Endometrium (tissue), 2 donors: ENCODE measurements at regions not wholly inside any gene's neighbourhood (a gene's known extent, or its start where the extent isn't known, plus 50 kb on each side); places are given as distances from the start of the nearest gene placed in this dataset.

Source experiments
- FAIRE-seq: peaks from 2 replicates; lab custom pipeline; 2012; peaks lifted over from hg19 to GRCh38; lab: Jason Lieb, UNC
- donor health status: control.
- donor health status: control.

DNA sequence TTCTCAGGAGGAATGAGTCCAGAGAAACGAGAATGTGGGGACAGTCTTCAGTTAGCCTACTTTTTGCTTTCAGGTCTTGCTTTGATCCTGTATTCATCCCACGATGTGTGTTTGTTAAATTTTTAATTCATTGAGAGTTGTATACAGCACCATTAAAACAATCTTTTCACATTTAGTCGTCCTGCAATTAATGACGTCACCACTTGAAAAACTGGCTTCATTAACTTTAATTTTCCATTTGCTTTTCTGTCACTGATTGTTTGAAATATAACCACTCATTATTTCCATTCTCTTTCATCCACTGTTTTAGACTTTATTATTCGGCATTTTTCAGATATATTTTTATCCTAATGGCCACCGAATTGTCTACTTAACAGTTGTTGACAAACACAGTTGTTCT, 146.9 kb downstream of the TFEC start:
- no peak for FAIRE-seq

DNA sequence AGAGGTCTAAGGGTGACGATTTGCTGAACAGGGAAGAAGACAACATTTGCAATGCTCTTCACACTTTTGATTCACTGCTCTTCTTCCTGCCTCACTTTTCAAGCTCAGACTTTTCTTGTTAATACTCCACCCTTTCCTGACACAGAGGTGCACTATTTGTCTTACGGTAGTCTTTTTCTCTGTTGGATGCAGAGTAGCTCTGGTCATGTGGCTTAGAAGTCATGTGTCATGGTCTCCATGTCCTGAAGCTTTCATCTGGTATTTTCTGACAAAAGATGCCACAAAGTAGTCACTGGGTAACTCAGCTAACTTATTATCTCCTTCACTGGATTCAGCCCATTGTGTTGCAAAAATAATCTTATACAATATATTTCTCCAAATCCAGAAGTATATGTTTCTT, 149.1 kb downstream of the TFEC start:
- FAIRE-seq = no peak

DNA sequence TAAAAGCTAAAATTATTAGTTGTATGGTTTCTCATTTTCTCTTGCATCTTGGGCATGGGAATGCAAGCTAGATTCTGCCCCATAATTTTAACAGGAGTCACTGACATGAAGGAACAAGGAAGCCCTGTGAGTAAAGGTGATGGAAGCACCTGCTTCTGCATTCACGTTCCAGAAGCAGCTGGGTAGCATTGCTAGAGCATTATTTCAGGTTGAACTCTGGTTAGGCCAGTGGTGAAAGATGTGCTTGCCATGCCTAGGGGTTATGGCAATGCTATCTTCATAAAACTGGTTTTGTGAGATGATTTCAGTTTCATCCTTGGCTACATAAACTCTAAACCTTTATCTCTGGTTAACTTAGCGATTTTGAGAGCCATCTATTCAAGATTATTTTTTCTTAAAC, 151.4 kb downstream of the TFEC start:
- FAIRE-seq = no peak

DNA sequence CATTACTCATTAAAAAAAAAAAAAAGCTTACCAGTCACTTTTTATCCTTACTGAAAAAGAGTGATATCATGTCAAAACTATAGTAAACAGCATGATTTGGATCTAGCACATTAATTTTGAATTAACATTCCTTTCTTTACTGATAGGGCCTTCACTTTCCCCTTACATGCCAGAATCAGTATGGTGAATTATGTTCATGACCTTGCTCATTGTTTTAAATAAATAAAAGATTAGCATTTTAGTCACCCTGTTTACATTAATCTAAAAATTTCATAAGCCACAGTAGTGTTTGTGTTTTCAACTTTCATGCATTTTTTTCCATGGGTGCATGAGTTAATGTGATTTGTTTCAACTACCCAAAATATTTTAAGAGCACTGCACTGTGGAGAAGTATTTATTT, 160.8 kb downstream of the TFEC start:
- FAIRE-seq = no peak

DNA sequence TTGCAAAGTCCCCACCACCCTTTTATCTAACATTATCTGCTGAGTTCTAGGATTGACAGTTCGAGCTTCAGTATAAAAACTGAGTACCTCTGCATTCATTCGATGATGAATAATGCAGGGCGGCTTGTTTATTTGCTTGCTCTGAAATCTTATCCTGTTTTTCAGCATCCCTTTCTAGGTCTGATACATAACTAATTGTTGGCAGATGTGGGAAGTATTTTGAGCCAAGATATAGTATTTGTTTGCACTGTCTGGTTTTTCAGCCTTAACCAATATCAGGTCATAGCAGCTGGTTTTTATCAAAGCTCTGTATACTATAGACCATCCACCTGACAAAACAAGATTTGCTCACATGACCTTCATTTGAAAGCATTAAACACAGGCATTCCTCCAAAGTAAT, 161.4 kb downstream of the TFEC start:
- FAIRE-seq = no peak

DNA sequence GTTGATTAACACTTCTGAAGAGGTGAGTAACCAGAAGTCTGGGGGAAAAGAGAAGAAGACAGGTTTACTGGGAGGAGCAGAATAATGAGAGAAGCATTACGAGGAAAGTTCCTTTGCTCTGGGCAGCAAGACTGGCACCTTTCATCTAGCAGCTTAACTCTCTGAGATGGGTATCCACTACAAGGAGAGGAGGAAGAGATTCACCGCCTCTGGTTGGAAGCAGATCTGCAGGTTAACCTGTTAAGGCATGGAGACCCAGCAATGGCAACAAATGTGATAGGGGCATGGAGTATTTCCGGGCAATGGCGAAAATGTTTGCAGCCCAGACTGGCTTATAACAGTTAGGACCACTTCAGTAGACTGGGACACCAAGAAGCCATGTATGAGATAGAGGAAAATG, 162.2 kb downstream of the TFEC start:
- FAIRE-seq = no peak

DNA sequence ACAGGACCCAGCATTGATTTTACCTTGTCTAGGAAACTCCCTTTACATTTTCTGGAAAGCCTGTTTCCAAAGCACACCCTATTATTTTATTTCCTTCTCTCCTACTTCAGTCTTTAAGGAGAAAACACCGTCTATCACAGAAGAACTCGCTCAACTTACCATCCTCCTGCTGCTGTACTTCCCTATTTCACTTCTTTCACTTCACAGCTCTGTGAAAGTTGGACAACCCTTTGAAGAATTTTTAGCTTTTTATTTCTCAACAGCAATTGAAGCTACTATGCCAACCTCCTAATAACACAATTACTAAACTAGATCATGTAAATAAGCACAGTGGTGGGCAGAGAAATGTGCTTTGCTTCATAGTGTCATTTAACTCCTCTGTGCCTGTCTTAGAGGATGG, 166.5 kb downstream of the TFEC start:
- FAIRE-seq = no peak

DNA sequence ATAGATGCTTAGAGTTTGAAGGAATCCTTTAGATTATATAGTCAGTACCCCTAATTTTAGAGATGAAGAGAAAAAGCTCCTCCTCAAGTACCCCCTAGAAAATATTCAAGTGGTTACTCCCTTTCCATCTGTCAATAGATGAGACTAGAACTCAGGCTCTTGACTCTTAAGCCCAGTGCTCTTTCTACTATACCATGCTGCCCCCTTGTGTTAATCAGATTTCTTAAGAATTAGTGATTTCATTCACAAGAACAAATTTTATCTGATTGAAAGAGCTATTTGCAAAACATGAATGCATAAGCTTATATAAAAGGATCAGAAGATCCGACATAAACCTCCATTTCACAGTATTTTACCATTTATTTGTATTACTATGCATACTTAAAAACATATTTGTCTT, 179.3 kb downstream of the TFEC start:
- no peak for FAIRE-seq

DNA sequence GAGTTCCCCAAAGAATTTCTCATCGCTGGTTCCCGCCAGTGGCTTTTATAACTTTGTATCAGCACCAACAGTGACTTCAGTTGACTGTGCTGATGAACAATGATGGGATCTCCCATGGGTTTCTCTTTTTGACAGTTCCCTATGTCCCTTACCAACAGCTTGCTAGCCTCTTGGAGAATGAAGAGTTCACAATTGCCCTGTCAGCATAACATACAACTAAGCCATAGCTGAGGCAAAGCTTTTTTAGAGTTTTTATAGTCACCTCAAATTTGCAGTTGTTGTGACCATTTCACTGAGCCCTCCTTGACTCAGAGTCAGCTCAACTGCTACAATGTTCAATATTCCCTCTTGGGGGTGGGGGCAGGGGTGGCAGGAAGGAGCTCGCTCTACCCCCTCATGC, 179.8 kb downstream of the TFEC start:
- no peak for FAIRE-seq

DNA sequence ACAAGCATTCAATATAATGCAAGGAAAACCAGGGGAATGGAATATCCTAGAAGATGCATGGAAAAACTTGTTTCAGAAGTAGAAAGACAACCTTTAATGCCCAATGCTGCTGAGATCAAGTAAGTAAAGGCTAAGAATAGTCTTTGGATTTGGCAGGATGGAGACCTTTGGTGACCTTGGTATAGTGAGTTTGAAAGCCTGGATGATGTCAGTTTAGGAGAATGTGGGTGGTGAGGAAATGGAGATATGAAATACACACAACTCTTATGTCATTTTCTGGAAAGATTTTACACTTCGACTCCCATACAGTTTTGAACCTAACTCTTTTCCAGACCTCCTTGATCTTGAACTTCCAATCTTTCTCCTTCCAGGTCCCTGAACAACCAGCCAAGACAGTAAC, 185.7 kb downstream of the TFEC start:
- no peak for FAIRE-seq

DNA sequence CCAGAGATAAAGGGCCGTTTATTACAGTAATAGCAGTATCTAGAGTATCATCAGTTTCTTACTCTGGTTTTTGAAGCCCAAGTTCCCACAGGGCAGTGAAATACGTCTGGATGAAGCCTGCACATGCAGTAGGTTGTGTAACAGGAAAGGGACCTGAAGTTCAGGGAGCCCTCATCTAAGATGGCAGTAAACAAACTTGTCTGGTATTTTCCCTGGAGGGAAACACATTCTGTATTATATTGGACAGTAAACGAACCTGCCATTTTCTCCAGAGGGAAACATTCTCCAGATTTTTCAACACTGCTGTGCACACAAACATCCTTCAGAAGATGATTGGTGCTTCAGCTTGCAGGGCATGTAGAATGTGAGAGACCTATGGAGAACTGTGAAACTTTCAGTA, 189.9 kb downstream of the TFEC start:
- no peak for FAIRE-seq

DNA sequence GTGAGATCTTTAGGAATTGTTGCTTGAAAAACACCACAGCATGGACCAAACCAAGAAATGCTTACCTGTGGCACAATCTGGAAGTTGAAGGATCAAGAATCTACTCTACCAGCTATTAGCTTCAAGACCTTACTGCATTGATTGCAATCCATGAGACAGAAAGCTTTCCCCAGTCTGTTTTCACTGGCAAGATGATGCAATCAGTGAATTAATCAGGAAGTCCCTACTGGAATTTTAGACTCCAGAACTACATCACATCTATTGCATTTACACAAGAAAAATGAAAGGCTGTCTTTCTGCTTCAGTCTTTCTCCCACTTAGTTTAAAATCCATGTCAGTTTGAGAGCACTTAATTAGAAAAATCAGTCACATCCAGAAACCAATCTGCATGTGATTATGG, 191.7 kb downstream of the TFEC start:
- no peak for FAIRE-seq

DNA sequence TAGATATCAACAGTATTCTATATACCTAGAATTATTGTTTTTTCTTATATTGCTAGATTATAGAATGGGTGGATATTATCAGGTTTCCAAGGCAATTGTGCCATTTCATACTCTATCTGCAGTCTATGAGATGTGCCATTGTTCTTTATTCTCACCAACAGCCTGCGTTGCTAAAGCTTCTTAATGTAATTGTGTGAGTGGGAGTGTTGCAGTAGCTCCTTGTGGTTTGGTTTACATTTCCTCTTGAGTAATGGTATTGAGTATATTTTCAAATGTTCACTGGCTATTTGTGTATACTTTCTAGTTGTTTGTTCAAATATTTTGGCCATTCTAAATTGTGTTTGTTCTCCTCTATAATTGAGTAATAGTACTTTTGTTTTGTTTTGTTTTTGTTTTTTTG, 199.2 kb downstream of the TFEC start:
- FAIRE-seq = no peak

DNA sequence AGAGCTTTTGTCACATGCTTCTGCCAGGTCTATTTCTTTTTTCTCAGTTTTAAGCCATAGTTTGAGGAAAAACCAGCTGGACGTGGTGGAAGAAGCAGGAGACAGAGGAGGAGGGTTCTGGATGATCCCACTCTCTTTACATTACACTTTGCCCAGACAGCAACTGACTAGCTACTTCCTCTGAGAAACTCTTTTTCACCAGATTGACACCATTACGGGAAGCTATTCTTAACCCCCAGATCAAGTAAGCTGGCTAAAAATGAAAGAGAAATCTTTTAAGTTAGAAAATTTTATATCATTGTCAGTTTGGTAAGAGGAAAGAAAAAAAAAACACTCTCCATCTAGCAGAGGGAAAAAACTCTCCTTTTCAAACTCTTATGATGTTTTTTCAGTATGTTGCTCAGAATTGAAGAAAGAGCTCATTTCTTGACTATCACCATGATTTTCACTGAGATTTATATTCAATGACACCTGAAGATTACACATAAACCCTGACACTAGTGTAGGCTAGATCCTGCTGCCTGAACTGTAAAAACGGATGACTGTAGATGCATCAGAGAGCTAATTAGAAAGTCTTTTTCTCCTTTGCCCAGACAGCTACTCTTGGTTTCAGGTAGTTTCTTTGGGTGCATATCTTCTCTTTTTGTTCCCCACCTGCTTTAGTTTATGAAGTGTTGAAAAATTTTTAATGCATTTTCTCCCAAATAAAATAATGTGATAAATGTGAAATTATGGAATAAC, 203.1 kb downstream of the TFEC start:
- no peak for FAIRE-seq

DNA sequence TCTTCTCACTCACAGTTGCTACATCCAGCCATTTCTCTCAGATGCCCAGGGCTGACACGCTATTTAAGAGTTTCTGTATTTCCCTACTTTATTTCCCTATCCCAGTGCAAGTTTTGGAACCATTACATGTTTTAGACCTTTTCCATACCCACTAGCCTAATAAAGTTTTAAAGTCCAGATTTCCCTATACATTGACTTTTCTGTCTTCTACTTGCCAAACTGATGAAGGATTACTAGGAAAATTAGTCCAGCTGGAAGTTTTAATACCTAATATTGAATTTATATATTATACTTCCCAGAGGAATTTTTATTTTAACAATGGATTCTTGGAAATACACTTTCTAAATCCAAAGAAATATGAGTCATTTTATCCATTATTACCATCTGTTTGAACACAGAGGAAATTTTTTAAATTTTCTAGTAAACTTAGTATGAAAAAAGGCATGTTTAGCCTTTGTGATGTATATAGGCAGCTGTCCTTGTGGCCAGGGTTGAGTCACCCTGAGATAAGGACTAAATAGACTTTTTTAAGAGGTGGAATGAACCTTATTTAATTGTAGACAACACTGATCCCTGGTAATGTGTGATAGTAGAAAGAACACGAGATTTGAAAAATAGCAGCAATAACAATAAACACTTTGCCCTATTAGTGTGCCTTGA, 205.0 kb downstream of the TFEC start:
- no peak for FAIRE-seq

DNA sequence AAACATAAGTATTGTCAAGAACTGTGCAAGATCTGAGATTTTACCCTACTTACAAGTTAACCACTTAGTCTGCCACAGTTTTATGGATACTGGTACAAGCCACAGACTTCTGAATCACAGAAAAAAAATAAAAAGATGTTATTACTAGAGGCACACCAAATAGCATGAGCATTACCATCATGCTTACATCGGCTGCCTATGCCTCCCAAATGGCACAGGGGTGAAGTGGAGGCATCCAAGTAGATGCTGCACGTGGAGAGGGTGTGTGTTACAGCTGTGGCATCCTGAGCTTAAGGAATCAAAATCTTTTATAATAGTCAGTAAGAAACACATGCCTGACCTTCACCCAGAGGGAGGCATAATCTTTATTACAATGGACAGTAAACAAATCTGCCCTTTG, 207.8 kb downstream of the TFEC start:
- FAIRE-seq = no peak

DNA sequence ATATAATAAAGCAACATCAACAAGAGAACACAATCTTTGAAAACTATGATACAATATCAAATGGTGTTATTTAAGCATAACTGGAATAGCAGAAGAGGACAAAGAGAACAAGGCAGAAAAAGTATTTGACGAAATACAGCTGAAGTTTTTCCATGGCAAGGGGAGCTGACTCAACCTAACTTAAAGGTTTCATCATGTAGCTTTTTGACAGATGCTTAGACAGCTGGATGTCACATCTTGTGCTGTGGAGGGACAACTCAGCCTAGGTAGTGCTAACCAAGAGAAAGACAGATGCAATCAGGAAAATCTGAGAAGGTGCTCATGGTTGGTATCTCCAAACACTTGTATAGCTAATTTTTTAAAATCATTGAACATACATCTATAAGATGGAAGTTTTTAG, 208.2 kb downstream of the TFEC start:
- no peak for FAIRE-seq

DNA sequence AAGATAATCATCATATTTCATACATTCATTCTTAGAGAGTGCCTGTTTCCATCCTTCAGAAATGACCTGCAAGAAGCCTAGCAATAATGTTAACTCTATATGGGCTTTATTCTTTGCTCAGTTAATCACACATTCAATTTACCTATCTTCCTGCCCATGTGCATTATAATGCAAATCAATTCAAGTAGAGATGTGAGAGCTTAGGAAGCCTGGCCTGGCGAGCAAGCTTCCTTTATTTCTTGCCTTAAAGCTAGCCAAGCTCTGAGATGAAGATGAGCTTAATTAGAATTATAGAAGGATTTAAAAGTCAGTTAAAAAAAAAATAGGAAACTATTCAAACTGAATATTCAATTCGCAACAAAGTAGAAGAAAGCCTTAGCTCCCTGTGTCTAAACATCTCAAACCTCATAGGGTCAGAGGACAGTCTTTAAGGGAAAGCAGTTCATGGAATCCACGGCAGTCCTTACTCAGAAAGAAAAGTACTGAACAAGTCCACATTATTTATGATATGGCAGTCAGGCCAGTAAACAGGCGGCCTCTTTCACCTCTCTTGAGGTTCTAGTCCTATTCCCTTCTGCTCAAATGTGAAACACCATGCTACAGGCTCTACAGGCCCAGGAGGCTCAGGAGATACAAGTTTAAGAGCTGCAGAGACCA, 214.1 kb downstream of the TFEC start:
- no peak for FAIRE-seq

DNA sequence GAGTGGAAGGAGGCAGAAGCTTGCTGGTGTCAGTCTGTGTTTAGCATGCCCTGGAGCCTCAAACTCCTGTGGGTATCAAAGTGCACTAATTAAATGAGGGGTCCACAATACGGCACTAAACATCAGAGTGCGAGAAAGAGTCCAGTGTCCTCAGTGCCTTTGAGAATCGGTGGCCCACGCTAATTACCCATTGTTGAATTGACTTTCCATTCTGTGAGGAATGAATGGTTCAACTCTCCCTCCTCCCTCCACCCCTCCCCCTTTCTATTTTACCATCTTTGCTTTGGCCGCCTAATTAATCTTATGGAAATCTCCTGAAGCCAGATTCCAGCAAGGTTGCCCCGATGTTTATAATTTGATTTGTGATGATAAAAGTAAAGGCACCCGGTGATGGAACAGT, 217.8 kb downstream of the TFEC start:
- FAIRE-seq = no peak

DNA sequence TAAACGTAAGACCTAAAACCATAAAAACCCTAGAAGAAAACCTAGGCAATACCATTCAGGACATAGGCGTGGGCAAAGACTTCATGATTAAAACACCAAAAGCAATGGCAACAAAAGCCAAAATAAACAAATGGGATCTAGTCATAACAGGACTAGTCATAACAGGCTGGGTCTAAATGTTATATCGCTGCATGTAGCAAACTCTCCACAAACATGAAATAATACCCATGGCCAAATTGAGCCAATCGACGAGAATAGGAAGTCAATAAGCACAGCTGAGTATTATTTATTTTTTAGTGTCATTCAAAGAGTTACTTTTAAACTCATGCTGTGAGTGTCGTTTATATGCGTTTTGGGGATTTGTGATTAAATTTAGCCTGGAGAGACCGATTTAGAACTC, 225.1 kb downstream of the TFEC start:
- no peak for FAIRE-seq

DNA sequence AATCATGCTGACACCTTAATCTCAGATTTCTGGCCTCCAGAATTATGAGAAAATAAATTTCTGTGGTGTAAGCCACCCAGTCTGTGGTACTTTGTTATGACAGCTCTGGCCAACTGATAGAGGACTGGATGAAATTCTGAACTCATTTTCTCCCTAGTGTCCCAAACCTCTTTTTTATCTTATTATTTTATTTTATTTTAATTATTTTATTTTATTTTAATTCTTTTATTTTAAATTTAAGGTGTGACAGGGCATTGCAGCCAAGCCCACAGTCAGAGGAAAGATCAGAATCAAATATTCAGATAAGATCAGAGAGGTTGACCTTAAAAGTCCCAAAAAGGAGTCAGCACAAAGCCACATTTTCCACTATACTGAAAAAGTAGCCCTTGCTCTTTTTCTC, 228.1 kb downstream of the TFEC start:
- no peak for FAIRE-seq

DNA sequence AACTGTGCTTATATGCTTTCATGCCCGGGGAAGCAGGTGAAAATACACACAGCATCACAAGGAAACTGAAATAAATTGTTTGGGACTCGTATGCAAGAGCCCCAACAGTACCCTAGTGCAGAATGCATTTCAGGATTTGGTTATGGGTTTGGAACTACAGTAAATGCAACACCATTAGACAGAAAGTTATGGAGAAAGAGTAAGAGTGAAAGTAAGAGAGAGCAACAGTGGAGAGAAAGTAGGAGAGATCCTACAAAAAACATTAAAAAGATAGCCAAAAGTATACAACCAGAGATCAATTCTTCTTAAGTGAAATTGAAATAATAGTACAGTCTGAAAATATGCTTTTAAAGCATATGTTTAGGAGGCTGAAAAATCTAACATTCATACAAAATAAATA, 231.1 kb downstream of the TFEC start:
- FAIRE-seq = no peak

DNA sequence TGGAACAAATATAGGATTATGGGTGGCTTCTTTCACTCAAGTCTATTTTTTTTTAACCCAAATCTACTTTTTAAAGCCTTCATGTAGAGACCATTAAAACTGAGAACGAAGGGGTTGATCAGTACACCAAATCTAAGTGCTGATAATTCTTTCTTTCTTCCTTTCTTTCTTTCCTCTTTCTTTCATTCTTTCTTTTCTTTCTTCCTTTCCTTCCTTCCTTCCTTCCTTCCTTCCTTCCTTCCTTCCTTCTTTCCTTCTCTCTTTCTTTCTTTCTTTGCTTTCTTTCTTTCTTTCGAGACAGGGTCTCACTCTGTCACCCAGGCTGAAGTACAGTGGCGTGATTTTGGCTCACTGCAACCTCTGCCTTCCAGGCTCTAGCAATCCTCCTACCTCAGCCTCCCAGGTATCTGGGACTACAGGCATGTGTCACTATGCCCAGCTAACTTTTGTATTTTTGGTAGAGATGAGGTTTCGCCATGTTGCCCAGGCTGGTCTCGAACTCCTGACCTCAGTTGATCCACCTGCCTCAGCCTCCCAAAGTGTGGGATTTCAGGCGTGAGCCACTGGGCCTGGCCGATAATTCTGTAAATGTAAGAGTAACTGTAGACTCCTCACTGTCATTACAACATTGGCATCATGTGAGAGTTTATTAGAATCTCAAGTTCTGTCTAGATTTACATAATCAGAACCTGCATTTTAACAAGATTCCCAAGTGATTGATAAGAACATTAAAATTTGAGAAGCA, 236.4 kb downstream of the TFEC start:
- FAIRE-seq = no peak
